SK-N-SH (cell line): ENCODE measurements at regions not wholly inside any gene's neighbourhood (a gene's known extent, or its start where the extent isn't known, plus 50 kb on each side); places are given as distances from the start of the nearest gene placed in this dataset.

Experiments used
- CHD2 ChIP-seq: fragments of 150-350 bp; IDR thresholded peaks from 2 replicates; pipeline ENCODE4 v1.6.1; 2018; ENCODE audit warnings: low read length; ENCODE audit not compliant: partially characterized antibody
- CTCF ChIP-seq: fragments of 200-600 bp; sonication (generic); IDR thresholded peaks from 2 replicates; pipeline ENCODE4 v1.6.1; 2017; ENCODE audit warnings: antibody characterized with exemption, mild to moderate bottlenecking, moderate library complexity
- EZH2phosphoT487 ChIP-seq: fragments of 200-600 bp; sonication (generic); IDR thresholded peaks from 2 replicates; pipeline ENCODE4 v1.6.1; 2017; ENCODE audit warnings: low read depth, mixed run types, mild to moderate bottlenecking, antibody characterized with exemption, moderate library complexity, borderline replicate concordance
- FOXM1 ChIP-seq: IDR thresholded peaks from 2 replicates; pipeline ENCODE4 v1.4.0; 2012; ENCODE audit warnings: low read depth, mild to moderate bottlenecking
- JUND ChIP-seq: IDR thresholded peaks from 2 replicates; pipeline ENCODE4 v1.4.0; 2012
- MXI1 ChIP-seq: IDR thresholded peaks from 2 replicates; pipeline ENCODE4 v1.6.1; 2012; ENCODE audit warnings: mild to moderate bottlenecking, low read depth, low read length, improper control_type of control experiment
- POLR2AphosphoS5 ChIP-seq: IDR thresholded peaks from 2 replicates; pipeline ENCODE4 v1.6.1; 2012; ENCODE audit warnings: low read depth, low read length
- RAD21 ChIP-seq: IDR thresholded peaks from 2 replicates; pipeline ENCODE4 v1.6.1; 2012; ENCODE audit warnings: mild to moderate bottlenecking, low read length
- RXRA ChIP-seq: IDR thresholded peaks from 2 replicates; pipeline ENCODE4 v1.4.0; 2012; ENCODE audit warnings: low read depth, mild to moderate bottlenecking, borderline replicate concordance
- SMC3 ChIP-seq: IDR thresholded peaks from 2 replicates; pipeline ENCODE4 v1.6.1; 2012; ENCODE audit warnings: low read depth, low read length, improper control_type of control experiment
- ZBTB33 ChIP-seq: IDR thresholded peaks from 2 replicates; pipeline ENCODE4 v1.4.0; 2012; ENCODE audit warnings: low read depth, borderline replicate concordance

- TF ChIP-seq JUND, result no peak
- TF ChIP-seq FOXM1, result no peak
- no peak for TF ChIP-seq CTCF
- no peak for TF ChIP-seq RAD21
- no peak for TF ChIP-seq ZBTB33
- no peak for TF ChIP-seq CHD2
- no peak for TF ChIP-seq POLR2AphosphoS5
- TF ChIP-seq EZH2phosphoT487, result no peak
- no peak for TF ChIP-seq SMC3
- no peak for TF ChIP-seq RXRA
- no peak for TF ChIP-seq MXI1
Measured at GRCh38 chr4:161132715-161133425, 1030.9 kb downstream of the FSTL5 start.
